Breast epithelium (tissue), 4 donors: ENCODE measurements at regions not wholly inside any gene's neighbourhood (a gene's known extent, or its start where the extent isn't known, plus 50 kb on each side); places are given as distances from the start of the nearest gene placed in this dataset.
"Not testable (repeated sequence)": the region's sequence is repeated elsewhere in the genome, so short reads cannot be mapped to it uniquely, and the experiment has no call there.

ENCODE experiments used
- DNase-seq, 2 donors: peaks; one replicate each; pipeline ENCODE4 v3.0.0-alpha.2; 2019; ENCODE audit warnings: low spot score in 2 of 2
- H3K27ac ChIP-seq, 2 donors: fragments of 200-600 bp; sonication (generic) in 1 of 2; one replicate each; pipeline ENCODE4 v1.5.1; 2016 to 2019; ENCODE audit warnings: mild to moderate bottlenecking in 1 of 2
- H3K27me3 ChIP-seq, 2 donors: fragments of 200-600 bp; sonication (generic) in 1 of 2; one replicate each; pipeline versions ENCODE4 v1.5.1 to v1.6.0; 2017 to 2019; ENCODE audit warnings: control low read depth in 1 of 2, mild to moderate bottlenecking in 1 of 2
- H3K36me3 ChIP-seq: fragments of 200-600 bp; one replicate; pipeline ENCODE4 v1.5.1; 2019
- H3K4me1 ChIP-seq, 2 donors: fragments of 200-600 bp; sonication (generic); one replicate each; pipeline ENCODE4 v1.5.1; 2016 to 2019; ENCODE audit warnings: control low read depth in 1 of 2
- H3K4me3 ChIP-seq, 3 donors: fragments of 200-600 bp; sonication (generic); 1 replicate in 2 of 3; 2 replicates in 1 of 3; pipeline ENCODE4 v1.5.1; 2016 to 2019; ENCODE audit warnings: mild to moderate bottlenecking in 3 of 3, moderate library complexity in 2 of 3
- H3K9me3 ChIP-seq, 2 donors: fragments of 200-600 bp; sonication (generic) in 1 of 2; one replicate each; pipeline ENCODE4 v1.5.1; 2016 to 2019; ENCODE audit warnings: control low read depth in 1 of 2
- CTCF ChIP-seq, 3 donors: fragments of 450-650 bp; IDR thresholded peaks; one replicate each; pipeline ENCODE4 v1.5.1; 2016 to 2017; ENCODE audit warnings: antibody characterized with exemption in 3 of 3, mild to moderate bottlenecking in 3 of 3, moderate library complexity in 3 of 3
- POLR2A ChIP-seq: fragments of 450-650 bp; IDR thresholded peaks from one replicate; pipeline ENCODE4 v1.6.1; 2016; ENCODE audit warnings: antibody characterized with exemption, mild to moderate bottlenecking, moderate library complexity
- POLR2AphosphoS5 ChIP-seq, 3 donors: sonication (generic); formaldehyde crosslinking; IDR thresholded peaks; one replicate each; pipeline ENCODE4 v1.6.1; 2017; ENCODE audit warnings: antibody characterized with exemption in 3 of 3
- intact Hi-C: fragments of 100-400 bp; cut with DNase I; formaldehyde crosslinking; loops from one replicate; pipeline ENCODE4 v1.15.1; 2023; ENCODE audit warnings: low total_unique reads

- TF ChIP-seq CTCF (IDR thresholded peaks at IDR 0.05) = no peak
- TF ChIP-seq POLR2A = no peak
- no peak for TF ChIP-seq POLR2AphosphoS5 (IDR thresholded peaks at IDR 0.05)
- no peaks in the 10 kb centered on the region for H3K27me3 ChIP-seq
- no peak overlapping the region for H3K27ac ChIP-seq
- DNase-seq = no peak
- no peaks in the 10 kb centered on the region for H3K36me3 ChIP-seq
- no peak overlapping the region for H3K4me3 ChIP-seq
- intact Hi-C loops = no loop called here
- H3K9me3 ChIP-seq = no peaks in the 10 kb centered on the region
- no peaks in the 10 kb centered on the region for H3K4me1 ChIP-seq
Measured at GRCh38 chr6:115750292-115750691, 310.4 kb downstream of the FRK start.

DNA sequence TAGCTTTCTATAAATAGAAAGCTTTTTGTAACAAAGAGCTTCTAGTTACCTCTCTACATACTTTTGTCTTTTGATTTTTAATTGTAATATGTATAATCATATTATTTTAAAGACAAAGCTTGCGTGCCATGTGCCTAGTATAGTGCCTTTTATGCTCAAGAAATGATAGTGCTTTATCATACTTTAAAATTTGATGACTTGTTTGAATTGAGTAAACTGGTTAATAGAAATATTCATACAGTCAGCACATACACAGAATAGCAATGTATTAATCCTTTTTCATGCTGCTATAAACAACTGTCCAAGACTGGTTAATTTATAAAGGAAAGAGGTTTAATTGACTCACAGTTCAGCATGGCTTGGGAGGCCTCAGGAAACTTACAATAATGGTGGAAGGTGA lies 313.0 kb downstream of the FRK start:
- intact Hi-C loops = no loop called here
- H3K4me1 ChIP-seq = no peaks in the 10 kb centered on the region
- H3K36me3 ChIP-seq = no peaks in the 10 kb centered on the region
- H3K9me3 ChIP-seq = no peaks in the 10 kb centered on the region
- no peak for TF ChIP-seq CTCF (IDR thresholded peaks at IDR 0.05)
- TF ChIP-seq POLR2AphosphoS5 (IDR thresholded peaks at IDR 0.05) = no peak
- no peak for TF ChIP-seq POLR2A
- no peaks in the 10 kb centered on the region for H3K27me3 ChIP-seq
- H3K4me3 ChIP-seq = no peak overlapping the region
- H3K27ac ChIP-seq = no peak overlapping the region
- DNase-seq = no peak

DNA sequence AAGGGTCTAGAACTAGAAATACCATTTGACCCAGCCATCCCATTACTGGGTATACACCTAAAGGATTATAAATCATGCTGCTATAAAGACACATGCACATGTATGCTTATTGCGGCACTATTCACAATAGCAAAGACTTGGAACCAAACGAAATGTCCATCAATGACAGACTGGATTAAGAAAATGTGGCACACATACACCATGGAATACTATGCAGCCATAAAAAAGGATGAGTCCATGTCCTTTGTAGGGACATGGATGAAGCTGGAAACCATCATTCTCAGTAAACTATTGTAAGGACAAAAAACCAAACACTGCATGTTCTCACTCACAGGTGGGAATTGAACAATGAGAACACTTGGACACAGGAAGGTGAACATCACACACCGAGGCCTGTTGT lies 314.1 kb downstream of the FRK start:
- H3K4me1 ChIP-seq, DNase-seq, H3K27me3 ChIP-seq, H3K9me3 ChIP-seq, H3K4me3 ChIP-seq, intact Hi-C loops, H3K36me3 ChIP-seq, H3K27ac ChIP-seq: not testable (repeated sequence)

DNA sequence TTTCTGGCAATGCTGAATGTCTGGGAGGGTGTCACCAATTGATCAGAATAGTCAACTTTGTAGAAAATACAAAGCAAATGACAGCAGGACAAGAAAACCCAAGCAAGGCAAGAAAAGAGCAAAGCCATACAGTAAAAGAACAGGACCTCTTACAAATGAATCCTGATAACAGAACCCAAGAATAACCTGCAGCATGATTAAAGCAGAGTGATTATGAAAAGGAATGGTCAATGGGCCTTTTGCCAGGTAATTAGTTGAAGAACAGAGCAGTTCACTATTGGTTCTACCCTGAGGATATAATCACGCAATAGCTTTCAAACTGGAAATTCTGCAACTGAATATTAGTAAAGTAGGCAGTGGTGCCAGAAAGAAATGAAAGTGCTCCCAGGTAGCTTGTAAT lies 319.8 kb downstream of the FRK start:
- intact Hi-C loops = no loop called here
- Histone ChIP-seq H3K27ac (peak overlapping the region in 1 of 2 donors; percentile 28), H3K9me3 (peaks cover 5 to 10% of the 10 kb centered on the region in 2 donors), H3K4me1 (no peaks in the 10 kb centered on the region), H3K4me3 (no peak overlapping the region), H3K27me3 (no peaks in the 10 kb centered on the region), H3K36me3 (no peaks in the 10 kb centered on the region)
- no peak for TF ChIP-seq POLR2A
- no peak for TF ChIP-seq POLR2AphosphoS5 (IDR thresholded peaks at IDR 0.05)
- TF ChIP-seq CTCF (IDR thresholded peaks at IDR 0.05) = no peak
- DNase-seq = no peak

GRCh38 chr6:115735610-115736009 lies 325.1 kb downstream of the FRK start:
- no peaks in the 10 kb centered on the region for H3K36me3 ChIP-seq
- H3K27me3 ChIP-seq = no peaks in the 10 kb centered on the region
- intact Hi-C loops = no loop called here
- no peaks in the 10 kb centered on the region for H3K4me1 ChIP-seq
- H3K4me3 ChIP-seq = no peak overlapping the region
- no peak overlapping the region for H3K27ac ChIP-seq
- peaks cover 10 to 15% of the 10 kb centered on the region in 2 donors for H3K9me3 ChIP-seq
- DNase-seq = no peak
- TF ChIP-seq POLR2AphosphoS5 (IDR thresholded peaks at IDR 0.05) (no peak), POLR2A (no peak), CTCF (IDR thresholded peaks at IDR 0.05) (no peak)

DNA sequence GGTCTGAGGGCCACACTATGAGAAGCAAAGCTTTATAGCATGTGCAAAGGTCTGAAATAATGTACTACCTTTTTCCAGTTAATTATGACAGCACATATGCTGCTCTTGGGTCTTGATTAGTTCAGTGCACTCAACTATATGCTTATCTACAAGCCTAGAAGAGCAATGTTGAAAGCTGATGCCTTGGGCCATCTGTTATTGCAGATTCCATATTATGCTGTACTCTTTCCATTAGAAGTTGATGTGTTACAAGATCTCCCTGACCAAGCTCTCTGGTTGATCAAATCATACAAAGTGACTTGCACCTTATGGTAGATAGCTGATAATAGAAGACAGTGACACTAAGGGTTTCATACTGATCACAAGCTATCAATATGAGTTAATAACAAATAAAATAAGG lies 327.3 kb downstream of the FRK start:
- no peak for TF ChIP-seq CTCF (IDR thresholded peaks at IDR 0.05)
- TF ChIP-seq POLR2A = no peak
- no peak for TF ChIP-seq POLR2AphosphoS5 (IDR thresholded peaks at IDR 0.05)
- DNase-seq = no peak
- peaks cover 10 to 15% of the 10 kb centered on the region in 2 donors for H3K9me3 ChIP-seq
- H3K4me3 ChIP-seq = no peak overlapping the region
- H3K27me3 ChIP-seq = no peaks in the 10 kb centered on the region
- intact Hi-C loops = no loop called here
- no peak overlapping the region for H3K27ac ChIP-seq
- H3K36me3 ChIP-seq = no peaks in the 10 kb centered on the region
- no peaks in the 10 kb centered on the region for H3K4me1 ChIP-seq
